Glomerular visceral epithelial cell (primary cell): ENCODE measurements at regions not wholly inside any gene's neighbourhood (a gene's known extent, or its start where the extent isn't known, plus 50 kb on each side); places are given as distances from the start of the nearest gene placed in this dataset.

Experiments
- DNase-seq: peaks from one replicate; pipeline ENCODE4 v3.0.0-alpha.2; 2016; ENCODE audit errors: extremely low spot score

DNA sequence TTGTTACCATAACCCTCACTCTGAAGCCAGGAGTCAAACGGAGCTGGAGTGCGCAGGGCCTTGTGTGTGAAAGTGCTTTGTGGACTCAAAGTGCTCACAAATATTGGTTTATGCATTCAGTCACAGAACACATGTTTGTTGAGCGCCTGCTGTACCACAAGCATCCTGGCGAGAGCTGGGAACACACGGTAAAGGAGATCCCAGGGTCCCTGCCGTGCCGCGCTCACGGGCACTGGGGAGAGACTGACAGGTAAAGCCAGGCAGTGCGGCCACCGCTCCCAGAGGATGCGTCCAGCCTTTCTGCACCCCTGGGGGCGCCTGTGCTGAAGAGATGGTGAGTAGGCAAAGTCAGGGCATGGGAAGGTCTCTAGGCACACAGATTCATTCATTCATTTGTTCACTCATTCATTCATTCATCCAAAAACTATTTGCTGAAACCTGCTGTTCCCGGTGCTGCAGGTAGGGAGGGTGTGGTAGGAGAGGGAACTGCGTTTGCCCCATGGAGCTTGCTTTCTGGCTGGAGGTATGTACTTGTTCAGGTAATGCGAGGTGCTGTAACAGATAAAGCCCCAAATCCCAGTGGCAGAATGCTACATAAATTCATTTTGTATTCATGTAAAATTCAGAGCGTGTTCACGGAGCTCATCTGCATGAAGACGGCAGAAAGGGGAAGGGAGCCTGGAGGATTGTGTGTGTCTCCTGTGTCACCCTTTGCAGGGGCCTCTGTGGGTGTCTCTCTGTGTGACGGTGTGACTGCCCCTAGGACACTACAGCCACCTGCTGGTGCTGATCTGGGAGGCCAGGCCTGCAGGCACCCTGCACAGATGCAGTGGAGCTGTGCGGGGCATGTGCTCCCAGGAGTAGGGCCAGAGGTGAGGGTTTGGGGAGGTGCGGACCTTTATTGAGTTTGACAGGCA, 167.0 kb upstream of the B3GAT1 start:
- no peak for DNase-seq

DNA sequence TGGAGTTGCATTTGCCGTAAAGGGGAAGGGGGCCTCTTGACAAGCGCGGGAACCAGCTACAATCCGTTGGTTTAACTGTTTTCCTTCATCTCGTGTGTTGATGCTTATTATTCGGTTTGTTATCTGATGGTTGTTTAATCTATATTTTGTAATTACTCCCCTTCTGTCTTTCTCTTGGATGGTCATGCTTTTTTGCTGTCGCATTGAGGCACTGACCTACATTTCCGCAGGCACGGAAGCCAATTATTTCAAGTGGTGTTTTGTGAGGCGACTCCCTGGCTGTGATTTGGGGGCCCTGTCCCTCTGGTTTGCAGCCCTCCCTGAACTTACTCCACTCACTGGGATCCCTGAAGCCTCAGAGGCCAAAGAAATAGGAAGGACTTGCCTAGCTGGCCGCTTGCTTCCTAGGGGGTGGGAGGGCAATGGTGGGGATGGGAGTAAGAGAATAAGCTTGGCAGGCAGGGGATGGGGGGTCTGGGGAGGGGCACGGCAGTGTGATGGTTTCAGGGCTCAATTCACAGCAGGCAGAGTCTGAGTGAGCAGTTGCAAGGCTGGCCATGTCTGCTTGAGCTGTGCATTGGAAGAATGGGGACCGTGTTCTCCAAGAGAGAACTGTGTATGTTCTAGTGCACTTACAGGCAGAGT, 165.8 kb upstream of the B3GAT1 start:
- DNase-seq = no peak

DNA sequence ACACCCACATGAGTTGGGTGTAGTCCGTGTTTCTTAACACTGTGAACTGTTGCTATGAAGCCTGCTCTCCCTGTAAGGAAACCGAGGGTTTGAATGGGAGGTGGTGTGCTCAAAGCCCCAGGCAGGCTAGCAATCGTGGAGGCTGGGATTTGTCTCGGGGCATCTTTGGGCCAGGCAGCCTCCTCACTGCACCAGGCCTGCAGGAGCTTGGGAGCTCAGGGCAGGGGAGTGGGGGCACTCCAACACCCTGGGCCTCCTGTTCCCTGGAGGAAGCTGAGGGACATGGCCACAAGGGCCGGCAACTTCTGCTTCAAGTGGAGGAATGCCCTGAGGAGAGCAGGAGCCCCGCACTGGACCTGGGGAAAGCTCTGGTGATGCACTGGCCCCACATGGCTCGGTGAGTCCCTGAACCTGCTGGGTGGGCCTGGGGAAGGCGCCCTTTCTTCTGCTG, 164.7 kb upstream of the B3GAT1 start:
- DNase-seq = no peak

DNA sequence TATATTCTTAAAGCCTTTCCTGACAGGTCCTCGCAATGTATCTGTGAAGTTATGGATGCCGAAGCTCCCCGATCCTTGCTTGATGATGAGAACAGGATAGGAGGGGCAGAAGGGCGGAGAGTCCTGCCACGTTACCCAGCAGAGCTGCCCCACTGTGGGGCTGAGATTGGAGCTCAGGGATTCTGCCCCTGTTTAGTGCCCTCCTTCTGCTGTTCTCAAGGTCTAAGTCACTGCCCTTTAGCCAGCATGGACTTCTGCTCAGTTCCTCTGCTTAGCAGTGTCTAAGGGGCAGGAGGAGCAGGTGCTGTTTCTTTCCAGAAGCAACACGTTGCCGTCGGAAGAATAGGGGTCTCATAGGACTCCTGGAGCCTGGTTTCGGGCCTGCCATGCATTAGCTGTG, 164.2 kb upstream of the B3GAT1 start:
- DNase-seq = no peak

DNA sequence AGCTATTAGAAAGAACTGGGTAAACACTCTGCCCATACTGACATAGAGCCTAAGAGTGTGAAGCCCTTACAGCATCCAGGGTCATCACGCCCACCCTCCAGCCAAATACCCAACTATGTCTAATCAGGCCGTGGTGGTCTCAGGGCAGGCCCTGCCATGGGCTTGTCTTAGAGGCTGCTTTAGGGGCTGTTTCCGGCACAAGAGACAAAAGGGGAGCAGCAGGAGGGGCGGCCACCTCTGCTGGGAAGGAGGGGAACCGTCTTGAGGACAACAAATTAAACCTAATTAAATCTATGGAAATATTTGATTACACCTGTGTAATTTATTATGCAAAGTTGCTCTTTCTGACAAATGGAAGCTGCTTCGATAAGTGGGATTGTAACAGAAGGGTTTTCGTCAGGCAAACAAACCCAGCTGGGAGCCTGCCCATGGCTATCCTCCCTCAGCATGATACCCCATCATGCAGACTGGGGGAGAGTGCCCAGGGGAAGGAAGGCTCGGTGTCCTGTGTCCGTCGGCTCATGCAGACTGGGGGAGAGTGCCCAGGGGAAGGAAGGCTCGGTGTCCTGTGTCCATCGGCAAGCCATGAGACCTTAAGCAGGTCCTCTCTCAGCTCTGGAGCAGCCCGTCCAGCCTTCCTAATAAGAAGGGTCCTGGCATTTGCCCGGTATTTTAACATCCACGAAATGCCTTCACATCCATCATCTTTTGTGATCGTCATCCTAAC, 163.6 kb upstream of the B3GAT1 start:
- no peak for DNase-seq

DNA sequence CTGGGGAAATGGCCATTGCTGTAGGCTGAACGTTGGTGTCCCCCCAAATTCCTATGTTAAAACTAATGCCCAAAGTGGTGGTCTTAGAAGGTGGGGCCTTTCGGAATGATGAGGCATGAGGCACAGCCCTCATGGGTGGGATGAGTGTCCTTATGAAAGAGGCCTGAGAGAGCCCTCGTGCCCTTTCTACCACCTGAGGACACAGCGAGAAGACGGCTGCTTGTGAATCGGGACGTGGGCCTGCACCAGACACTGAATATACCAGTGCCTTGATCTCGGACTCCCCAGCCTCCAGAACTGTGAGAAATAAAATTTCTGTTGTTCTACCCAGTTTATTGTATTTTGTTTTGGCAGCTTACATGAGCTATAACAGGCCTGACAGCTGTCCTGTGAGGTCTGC, 162.9 kb upstream of the B3GAT1 start:
- no peak for DNase-seq

DNA sequence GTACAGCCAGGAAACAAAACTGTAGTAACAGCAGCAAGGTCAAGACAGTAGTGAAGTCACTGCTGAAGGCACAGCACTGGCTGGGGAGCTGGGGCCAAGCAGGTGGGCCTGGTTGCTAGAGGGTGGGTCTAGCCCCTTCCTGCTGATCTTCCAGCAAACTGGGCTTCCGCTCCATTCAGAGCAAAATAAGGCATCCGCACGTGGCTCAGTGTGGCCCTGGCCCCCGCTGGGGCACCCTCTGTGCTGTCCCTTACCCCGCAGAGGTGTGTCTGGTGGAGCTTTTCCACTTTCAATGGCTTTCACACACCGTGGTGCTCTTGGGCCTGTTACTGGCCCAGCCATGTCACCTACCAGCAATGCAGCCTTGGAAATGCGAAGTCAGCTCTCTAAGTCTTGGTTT, 162.4 kb upstream of the B3GAT1 start:
- no peak for DNase-seq

DNA sequence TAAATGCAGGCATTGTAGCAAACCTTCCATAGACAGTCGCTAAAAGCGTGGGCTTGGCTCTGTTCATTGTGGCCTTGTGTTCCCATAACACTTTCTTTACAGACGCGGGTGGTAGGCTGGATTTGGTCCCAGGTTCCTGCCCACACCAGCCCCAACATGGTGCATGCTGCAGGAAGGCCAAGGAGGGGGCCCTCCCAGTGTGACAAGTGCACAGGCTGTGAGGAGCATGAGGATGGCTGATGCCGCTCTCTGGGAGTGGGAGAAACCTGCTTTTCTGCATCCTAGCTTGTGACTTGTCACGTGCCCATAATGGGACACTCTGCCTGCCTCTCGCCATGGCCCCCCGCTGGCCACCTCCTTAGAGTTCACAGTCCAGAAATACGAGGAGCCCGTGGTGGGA, 161.8 kb upstream of the B3GAT1 start:
- DNase-seq = no peak

DNA sequence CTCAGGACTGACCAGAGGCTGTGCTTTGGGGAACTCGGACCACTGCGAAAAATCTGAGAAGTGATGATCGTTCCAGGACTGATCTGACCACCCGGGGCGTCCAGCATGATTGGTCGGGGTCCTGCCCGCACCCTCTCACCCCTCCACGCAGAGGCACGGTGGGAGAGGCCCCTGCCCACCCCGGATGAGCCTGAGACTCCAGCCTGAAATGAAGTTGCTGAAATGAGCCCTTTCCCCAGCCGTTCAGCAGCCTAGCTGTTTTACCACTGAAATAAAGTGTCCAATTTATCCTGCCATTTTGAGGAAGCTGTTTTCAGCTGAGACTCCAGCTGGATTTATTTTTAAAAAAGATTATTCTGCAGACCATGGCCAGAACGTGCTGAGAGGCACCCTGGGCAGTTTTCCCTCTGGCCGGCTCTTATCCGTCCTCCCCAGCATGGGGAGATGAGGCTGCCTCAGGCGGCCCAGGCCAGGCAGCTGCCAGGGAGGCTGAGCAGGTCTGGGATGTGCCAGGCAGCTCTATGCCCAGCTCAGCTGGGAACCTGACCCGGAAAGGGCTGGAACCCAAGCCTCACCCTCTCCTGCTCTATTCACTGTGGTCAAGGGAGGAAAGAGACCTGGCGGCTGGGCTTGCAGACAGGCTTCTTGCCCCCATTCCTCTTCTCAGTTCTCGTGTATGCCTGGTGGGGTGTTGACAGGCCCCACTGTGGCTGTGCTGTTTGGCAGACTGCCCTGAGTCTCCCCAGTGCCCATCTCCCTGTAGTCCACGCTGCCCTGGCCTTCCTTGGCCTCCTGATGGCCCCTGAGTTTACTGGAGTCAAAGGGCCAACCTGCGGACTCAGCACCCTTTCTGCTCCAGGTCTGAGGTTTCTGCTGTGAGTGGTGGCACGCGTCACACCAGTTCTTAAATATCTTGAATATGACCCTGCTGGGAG, 161.0 kb upstream of the B3GAT1 start:
- no peak for DNase-seq

DNA sequence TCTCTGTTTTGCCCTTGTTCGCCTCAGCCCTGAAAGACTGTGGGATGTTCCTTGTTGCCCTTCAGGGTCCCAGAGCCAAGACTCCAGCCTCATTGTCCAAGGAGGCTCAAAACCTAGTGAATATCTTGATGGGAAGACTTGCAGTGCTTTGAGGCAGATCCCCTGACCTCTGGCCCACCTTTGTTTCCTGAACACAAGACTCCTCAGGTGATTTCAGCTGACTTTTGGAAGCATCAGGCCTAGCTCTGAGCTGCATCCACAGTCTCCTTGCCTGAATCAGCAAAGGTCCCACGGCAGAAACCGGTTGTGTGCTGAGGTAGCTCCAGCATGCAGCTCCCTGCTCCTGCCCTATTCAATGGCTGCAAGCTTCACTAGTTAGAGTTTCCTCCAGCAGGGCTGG, 159.3 kb upstream of the B3GAT1 start:
- no peak for DNase-seq

DNA sequence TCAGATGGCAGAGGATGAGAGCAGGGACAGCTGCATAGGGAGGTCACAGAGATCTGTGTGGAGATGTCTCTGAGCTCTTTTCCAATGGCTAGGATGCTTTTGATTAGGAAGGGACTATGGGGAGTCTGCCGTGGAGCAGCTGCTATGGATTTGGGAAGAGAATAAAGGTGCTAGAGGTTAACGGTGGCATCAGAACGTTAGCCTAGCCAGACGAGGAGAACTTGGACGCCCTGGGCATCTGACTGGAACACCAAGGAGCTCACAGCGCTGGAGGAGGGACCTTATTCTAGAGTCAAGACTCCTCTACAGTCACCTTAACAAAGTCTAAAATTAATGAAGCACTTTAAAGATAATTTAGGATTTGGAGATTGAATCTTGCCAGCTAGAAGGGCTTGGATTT, 157.2 kb upstream of the B3GAT1 start:
- DNase-seq = no peak

DNA sequence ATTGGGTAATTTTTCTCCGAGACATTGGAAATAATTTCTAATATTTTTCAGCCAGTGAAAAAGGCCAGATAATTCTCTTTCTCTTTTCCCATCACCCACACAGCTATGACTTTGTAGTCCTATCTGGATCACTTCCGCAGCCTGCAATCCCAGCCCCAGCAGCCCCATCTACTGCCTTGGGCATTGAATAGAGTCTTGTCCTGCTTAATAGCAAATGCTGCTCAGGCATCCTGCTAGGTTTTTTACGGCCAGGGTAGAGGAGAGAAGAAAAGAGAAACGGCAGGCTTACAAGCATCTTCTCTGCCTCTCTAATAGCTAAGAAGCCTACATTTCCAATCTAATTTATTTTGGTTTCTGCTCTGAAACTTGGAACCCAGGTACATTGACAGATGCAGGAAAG, 154.3 kb upstream of the B3GAT1 start:
- DNase-seq = no peak

DNA sequence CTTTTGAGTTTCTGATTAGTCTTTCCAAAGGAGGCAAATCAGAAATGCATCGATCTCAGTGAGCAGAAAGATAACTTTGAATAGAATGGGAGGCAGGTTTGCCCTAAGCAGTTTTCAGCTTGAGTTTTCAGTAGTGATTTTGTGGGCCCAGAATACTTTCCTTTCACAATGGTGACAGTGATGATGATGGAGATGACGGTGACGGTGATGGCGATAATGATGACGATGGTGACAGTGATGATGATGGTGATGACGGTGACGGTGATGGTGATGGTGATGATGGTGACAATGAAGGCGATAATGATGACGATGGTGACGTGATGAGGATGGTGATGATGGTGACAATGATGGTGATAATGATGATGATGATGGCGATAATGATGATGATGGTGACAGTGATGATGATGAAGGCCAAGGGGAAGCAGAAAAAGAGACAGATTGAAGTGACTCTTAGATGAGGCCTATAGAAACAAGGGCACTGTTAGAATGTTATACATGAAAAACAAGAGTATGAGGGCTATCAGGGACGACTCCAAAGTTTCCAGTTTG, 153.4 kb upstream of the B3GAT1 start:
- no peak for DNase-seq

DNA sequence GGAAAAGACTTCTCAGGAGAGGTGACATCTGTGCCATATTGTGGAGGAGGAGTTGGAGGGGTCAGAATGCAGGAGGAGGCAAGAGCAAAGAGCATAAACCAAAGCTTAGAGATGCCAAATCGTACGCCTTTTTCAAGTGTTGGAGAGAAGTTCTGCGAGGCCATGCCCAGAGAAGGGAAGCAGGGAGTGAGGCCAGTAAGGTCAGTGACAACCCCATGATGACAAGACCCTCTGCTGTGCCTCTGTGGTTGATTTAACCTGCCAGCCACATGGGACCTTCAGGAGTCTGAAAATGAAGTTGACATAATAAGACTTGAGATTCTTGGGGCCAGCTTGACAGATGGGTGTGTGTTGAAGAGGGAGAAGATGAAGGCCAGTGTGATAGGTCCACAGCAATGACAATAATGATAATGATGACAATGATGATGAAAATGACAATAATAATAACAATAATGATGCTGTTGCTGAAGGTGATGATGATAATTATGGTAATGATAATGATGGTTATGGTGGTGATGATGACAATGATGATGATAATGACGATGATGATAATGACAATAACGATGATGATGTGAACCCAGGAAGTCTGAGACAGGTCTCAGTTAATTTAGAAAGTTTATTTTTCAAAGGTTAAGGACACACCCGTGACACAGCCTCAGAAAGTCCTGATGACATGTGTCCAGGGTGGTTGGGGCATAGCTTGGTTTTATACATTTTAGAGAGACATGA, 152.6 kb upstream of the B3GAT1 start:
- DNase-seq = no peak

DNA sequence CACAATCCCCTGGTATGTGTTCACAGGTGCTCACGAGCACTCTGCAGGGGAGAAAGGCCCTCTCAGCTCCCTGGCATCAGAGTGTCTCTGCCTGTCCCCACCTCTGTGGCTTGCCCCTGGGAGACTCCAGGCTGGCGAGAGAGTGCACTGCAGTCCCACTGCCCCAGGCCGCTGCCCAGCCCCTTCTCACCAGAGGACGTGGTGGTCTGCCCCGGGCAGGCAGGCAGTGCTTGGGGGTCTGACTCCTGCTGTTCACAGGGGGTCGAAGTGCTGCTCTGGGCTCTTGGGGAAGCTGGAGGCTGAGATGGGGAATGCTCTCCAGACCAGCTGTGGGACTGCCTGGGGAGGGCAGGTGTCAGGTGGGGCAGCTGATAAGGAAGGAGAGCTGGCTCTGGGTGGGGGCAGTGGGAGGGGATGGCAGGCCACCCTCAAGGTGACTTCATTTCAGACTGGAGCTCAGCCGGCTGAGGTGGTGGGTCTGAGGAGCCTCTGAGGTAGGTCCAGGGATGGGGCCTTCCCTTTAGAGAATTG, 151.0 kb upstream of the B3GAT1 start:
- DNase-seq = no peak

DNA sequence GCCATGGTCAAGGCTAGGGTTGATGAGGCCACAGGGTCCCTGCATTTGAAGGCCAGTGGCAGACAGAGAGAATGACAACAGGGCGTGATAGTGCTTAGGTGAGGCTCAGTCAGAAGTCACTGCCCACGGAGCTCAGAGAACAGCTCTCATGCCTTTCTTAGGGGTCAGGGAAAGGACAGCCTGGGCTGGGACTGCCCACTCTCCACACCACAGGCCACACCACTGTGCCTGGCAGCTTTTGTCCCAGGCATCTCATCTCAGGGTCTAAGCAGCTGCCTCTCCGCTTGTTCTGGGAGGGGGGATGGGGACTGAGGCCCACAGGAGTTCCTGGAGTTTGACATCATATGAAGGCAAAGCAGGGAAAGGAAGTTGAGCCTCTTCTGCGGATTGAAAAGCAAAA, 150.2 kb upstream of the B3GAT1 start:
- no peak for DNase-seq

DNA sequence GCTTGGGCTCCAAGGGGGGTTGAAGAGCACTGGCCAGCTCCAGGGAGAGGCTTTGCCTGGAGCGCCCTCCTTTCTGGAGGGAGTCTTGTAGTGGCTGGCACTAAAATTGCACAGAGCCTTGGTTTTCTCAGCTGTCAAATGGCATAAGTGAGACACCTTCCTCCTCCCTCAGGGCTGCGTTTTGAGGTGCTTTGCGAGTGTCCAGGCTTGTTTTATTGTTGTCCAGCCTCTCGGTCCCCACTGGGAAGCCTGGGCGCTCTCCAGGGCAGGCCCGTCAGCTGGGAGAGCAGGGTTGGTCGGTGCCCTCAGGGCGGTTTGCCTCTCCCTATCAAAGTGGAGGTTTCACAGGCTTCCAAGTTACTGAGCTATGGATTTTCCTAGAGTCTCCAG, 149.3 kb upstream of the B3GAT1 start:
- DNase-seq = no peak

DNA sequence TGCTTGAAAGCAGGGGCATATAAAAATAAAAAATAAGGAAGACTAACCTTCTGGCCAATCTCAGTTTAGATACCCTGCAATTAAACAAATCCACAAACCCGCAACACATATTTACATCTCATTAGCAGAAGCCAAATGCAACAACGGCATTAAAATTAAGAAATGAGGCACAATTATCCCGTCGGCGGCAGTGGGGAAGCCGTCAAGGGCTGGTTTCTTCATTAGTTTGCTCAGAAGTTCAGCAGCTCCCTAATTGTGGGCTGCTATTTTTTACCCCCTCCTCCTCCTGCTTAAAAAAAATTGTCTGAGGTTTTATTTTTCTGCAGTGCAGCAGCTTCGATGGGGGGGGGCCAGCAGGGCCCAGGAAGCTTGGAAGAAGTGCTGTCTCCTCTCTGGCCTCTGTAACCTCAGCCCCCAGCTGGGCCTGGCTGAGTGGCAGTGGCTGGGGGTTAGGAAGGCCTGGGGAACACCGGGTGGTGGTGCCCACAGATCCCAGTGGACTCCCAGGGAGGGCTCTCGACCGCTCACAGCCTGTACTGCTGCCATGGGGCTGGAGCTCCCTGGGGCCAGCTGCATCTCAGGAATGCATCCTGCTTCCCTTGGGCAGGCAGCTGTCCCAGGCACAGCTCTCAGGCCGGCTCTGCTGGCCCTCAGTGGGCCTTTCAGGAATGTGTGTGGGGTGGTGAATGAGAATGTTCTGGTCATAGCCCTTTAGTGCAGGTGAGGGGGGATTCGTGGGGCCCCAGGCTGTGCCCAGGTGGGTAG, 148.7 kb upstream of the B3GAT1 start:
- no peak for DNase-seq

DNA sequence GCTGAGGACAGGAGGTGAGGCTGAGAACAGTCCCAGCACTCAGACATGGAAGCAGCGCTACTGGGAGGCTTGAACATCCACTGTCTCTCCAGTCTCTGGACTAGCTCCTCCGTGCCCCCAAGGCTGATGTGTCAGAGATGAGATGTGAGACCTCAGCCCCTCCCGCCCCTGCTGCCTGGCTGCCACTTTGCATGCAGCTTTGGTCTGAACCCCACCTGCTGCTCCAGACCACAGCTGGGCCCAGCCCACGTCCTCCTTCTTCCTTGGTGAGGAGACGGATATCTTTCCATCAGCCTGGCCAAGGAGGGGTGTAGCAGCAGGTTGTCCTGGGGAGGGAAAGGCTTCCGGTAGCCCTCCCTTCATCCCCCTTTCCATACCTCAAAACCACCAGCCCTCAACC, 148.0 kb upstream of the B3GAT1 start:
- DNase-seq = no peak

DNA sequence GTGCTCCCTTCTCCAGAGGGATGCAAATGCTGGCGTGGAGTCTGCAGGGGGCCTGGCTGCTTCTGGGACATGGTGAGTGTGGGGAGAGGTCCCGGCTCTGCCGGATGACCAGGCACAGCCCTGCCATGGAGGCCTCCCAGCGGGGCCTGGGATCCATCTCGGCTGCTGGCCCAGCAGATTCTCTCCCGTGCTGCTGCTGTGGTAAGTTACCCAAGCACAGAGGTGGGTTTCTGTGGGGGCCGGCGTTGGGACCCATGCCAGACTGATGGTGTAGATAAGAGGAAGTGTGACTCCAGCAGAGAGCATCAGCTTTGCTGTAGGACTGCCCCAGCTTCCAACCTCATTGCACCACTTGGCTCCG, 147.5 kb upstream of the B3GAT1 start:
- DNase-seq = no peak
